ENCODE measurements at regions not wholly inside any gene's neighbourhood (a gene's known extent, or its start where the extent isn't known, plus 50 kb on each side); places are given as distances from the start of the nearest gene placed in this dataset.

GRCh38 chr3:106276151-106276550 is 407.3 kb upstream of the CBLB start:
- TF ChIP-seq CTCF (IDR thresholded peaks at IDR 0.05) (no peak), POLR2A (IDR thresholded peaks at IDR 0.05) (no peak)

Data from Peyer's patch (tissue), 4 donors.